ENCODE measurements at regions not wholly inside any gene's neighbourhood (a gene's known extent, or its start where the extent isn't known, plus 50 kb on each side); places are given as distances from the start of the nearest gene placed in this dataset.

- TF ChIP-seq EZH2 (IDR thresholded peaks at IDR 0.05; ENCODE audit: borderline replicate concordance, low read length), result no peak
- no peak for TF ChIP-seq CTCF (IDR thresholded peaks at IDR 0.05; ENCODE audit: low read length)
Observed at GRCh38 chr18:56511996-56512395, 126.4 kb downstream of the TXNL1 start.

All from OCI-LY1 (cell line).